ACC112 (cell line): ENCODE measurements at regions not wholly inside any gene's neighbourhood (a gene's known extent, or its start where the extent isn't known, plus 50 kb on each side); places are given as distances from the start of the nearest gene placed in this dataset.
A peak's percentile ranks its signal among the peaks of the same experiment; 100 is the strongest.
"Not testable (repeated sequence)": the region's sequence is repeated elsewhere in the genome, so short reads cannot be mapped to it uniquely, and the experiment has no call there.

Experiments
- H2AFZ ChIP-seq: fragments of 200-600 bp; sonication (generic); one replicate; pipeline ENCODE4 v1.6.0; 2017; ENCODE audit warnings: antibody characterized with exemption, low read length; ENCODE audit not compliant: unreplicated experiment
- H3K27ac ChIP-seq: fragments of 200-600 bp; sonication (generic); 2 replicates; pipeline ENCODE4 v1.5.1; 2014; ENCODE audit warnings: low read depth, mild to moderate bottlenecking, antibody characterized with exemption, low read length, moderate library complexity
- H3K27me3 ChIP-seq: fragments of 200-600 bp; sonication (generic); 2 replicates; pipeline ENCODE4 v1.6.1; 2014; ENCODE audit warnings: mild to moderate bottlenecking, antibody characterized with exemption, low read length, moderate library complexity, mixed read lengths; ENCODE audit not compliant: insufficient read depth
- H3K36me3 ChIP-seq: fragments of 200-600 bp; sonication (generic); 2 replicates; pipeline ENCODE4 v1.6.1; 2016; ENCODE audit warnings: mild to moderate bottlenecking, antibody characterized with exemption, low read length, moderate library complexity, mixed read lengths; ENCODE audit not compliant: insufficient read depth
- H3K4me1 ChIP-seq: fragments of 200-600 bp; sonication (generic); one replicate; pipeline ENCODE4 v1.6.1; 2016; ENCODE audit warnings: low read length, mixed read lengths; ENCODE audit not compliant: insufficient read depth, unreplicated experiment, control insufficient read depth
- H3K4me3 ChIP-seq: fragments of 200-600 bp; sonication (generic); 2 replicates; pipeline ENCODE4 v1.5.1; 2014; ENCODE audit warnings: mild to moderate bottlenecking, low read depth, low read length
- H3K79me2 ChIP-seq: fragments of 200-600 bp; sonication (generic); one replicate; pipeline ENCODE4 v1.6.0; 2016; ENCODE audit warnings: low read length; ENCODE audit not compliant: control insufficient read depth, unreplicated experiment, insufficient read depth

DNA sequence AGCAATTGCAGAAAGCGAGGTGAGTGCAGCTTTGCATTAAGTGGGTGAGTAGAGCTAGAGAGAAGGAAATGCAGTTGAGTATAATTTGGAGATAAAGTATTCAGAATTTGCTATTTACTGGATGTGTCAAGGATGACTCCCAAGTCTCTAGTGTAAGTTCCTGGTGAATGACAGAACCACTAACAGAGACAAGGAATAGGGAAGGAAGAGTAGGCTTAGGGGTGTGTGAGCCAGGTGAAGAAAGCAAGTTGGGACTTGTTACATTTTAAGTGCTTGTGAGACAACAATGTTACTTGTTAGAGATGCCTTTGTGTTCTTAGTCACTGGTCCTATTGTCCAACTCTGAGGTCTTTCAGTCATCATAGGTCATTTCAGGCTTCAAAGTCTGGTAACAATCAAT lies 70.8 kb downstream of the TBC1D26 start:
- not testable (repeated sequence) for H2AFZ ChIP-seq, H3K79me2 ChIP-seq, H3K27me3 ChIP-seq, H3K27ac ChIP-seq, H3K4me3 ChIP-seq, H3K36me3 ChIP-seq, H3K4me1 ChIP-seq

- H2AFZ ChIP-seq, H3K27me3 ChIP-seq, H3K27ac ChIP-seq, H3K79me2 ChIP-seq, H3K4me3 ChIP-seq, H3K36me3 ChIP-seq, H3K4me1 ChIP-seq: not testable (repeated sequence)
These were observed 74.7 kb downstream of the TBC1D26 start for GRCh38 chr17:15806825-15807224.

DNA sequence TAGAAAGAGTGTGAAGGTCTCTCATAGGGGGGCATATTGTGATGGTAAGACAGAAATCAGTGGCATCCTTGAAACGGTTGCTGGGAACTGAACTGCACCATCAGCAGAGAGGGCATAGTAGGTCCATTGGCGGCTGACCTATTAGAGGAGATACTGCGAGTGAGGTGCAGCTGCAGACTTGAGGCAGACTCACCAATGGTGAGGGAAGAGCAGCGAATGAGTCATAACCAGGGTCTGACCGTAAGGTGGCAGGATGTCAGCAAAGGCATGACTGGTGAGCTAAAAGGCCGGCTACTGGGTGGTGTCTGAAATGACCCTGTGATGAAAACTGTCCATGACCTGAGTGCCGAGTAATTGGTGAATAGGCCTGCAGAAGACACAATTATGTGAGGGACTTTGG lies 81.3 kb downstream of the TBC1D26 start:
- H3K27me3 ChIP-seq, H3K27ac ChIP-seq, H2AFZ ChIP-seq, H3K4me3 ChIP-seq, H3K79me2 ChIP-seq, H3K4me1 ChIP-seq, H3K36me3 ChIP-seq: not testable (repeated sequence)

GRCh38 chr17:15814003-15814402 lies 81.9 kb downstream of the TBC1D26 start:
- H3K27me3 ChIP-seq, H2AFZ ChIP-seq, H3K4me1 ChIP-seq, H3K79me2 ChIP-seq, H3K4me3 ChIP-seq, H3K36me3 ChIP-seq, H3K27ac ChIP-seq: not testable (repeated sequence)

- not testable (repeated sequence) for H3K36me3 ChIP-seq, H2AFZ ChIP-seq, H3K4me3 ChIP-seq, H3K27me3 ChIP-seq, H3K4me1 ChIP-seq, H3K27ac ChIP-seq, H3K79me2 ChIP-seq
These were observed 85.8 kb downstream of the TBC1D26 start for GRCh38 chr17:15817861-15818260.

DNA sequence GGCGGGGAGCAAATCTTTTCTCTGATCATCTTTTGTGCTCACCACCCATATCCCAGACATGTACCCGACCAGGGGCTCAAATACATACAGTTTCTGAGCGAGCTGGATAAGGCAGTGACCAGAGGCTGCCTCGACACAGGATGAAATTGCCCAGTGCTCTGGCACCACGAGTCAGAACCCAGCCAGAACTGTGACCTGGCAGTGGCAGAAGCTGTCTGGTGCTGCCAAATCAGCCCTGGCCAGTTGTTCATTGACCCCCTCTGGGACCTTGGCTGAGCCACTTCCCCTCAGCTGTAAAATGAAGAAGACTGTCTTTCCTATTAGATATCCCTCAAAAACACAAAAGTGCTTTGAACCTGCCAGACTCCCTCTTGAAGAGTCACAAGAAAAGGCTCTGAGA lies 90.2 kb downstream of the TBC1D26 start:
- not testable (repeated sequence) for H3K27ac ChIP-seq, H3K4me1 ChIP-seq, H3K79me2 ChIP-seq, H2AFZ ChIP-seq, H3K27me3 ChIP-seq, H3K4me3 ChIP-seq, H3K36me3 ChIP-seq

- H3K36me3 ChIP-seq, H3K27me3 ChIP-seq, H3K79me2 ChIP-seq, H3K4me1 ChIP-seq, H3K27ac ChIP-seq: not testable (repeated sequence)
- Histone ChIP-seq H3K4me3 (peak overlapping the region; percentile 58), H2AFZ (peak overlapping the region; percentile 43)
These were observed 96.7 kb downstream of the TBC1D26 start for GRCh38 chr17:15828727-15829314.

DNA sequence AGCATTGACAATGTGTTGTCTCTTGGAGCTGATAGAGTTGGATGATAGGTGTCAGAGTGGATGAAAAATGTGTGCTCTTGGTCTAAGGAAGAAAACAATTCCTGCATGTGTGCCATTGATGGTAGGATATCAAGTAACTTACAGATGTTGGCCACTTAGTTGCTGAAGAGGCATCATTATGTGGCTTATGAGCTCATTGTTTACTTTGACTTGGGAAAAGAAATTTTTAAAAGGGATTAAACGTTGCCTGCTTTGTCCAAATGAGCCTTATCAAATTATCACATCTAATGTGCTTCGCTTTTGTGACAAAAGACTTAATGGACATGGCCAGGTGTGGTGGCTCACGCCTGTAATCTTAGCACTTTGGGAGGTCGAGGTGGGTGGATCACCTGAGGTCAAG lies 98.1 kb downstream of the TBC1D26 start:
- not testable (repeated sequence) for H3K27me3 ChIP-seq, H2AFZ ChIP-seq, H3K27ac ChIP-seq, H3K36me3 ChIP-seq, H3K4me1 ChIP-seq, H3K4me3 ChIP-seq, H3K79me2 ChIP-seq

GRCh38 chr17:15831182-15831581 lies 99.1 kb downstream of the TBC1D26 start:
- H2AFZ ChIP-seq, H3K79me2 ChIP-seq, H3K4me1 ChIP-seq: not testable (repeated sequence)

GRCh38 chr17:15832921-15833480 lies 100.9 kb downstream of the TBC1D26 start:
- not testable (repeated sequence) for H3K4me3 ChIP-seq, H3K4me1 ChIP-seq, H3K27me3 ChIP-seq, H3K79me2 ChIP-seq, H2AFZ ChIP-seq, H3K27ac ChIP-seq, H3K36me3 ChIP-seq

More at GRCh38 chr17:15831182-15831581, 99.1 kb downstream of the TBC1D26 start:
- not testable (repeated sequence) for H3K27ac ChIP-seq, H3K27me3 ChIP-seq, H3K4me3 ChIP-seq, H3K36me3 ChIP-seq

GRCh38 chr17:15833890-15834289 lies 101.8 kb downstream of the TBC1D26 start:
- H3K4me3 ChIP-seq, H3K4me1 ChIP-seq, H3K27ac ChIP-seq, H3K36me3 ChIP-seq, H3K27me3 ChIP-seq, H3K79me2 ChIP-seq, H2AFZ ChIP-seq: not testable (repeated sequence)
